ENCODE measurements at regions not wholly inside any gene's neighbourhood (a gene's known extent, or its start where the extent isn't known, plus 50 kb on each side); places are given as distances from the start of the nearest gene placed in this dataset.

DNA sequence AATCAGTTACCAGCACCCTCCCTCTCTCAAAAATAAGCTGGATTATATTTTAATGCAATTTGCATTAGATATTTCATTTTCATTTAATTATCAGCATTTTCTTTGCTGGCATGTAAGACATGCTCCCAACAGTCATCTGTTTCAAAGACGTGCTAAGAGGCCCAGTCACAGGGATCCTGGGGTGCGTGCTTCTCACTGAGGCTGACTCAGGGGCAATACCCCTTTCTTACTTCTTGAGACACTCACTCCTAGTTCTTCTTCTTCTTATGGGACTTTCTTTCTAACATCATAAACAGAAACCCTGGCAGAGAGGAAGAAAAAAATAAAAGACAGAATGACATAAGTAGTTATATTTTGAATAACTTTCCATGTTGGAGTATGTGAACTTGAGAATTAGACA is 372.1 kb upstream of the MEX3C start:
- TF ChIP-seq POLR2A (IDR thresholded peaks at IDR 0.05; ENCODE audit: low read length) (no peak), MAZ (IDR thresholded peaks at IDR 0.05; ENCODE audit: borderline replicate concordance, low read depth, low read length) (no peak)
- TF ChIP-seq, protein P1, sequence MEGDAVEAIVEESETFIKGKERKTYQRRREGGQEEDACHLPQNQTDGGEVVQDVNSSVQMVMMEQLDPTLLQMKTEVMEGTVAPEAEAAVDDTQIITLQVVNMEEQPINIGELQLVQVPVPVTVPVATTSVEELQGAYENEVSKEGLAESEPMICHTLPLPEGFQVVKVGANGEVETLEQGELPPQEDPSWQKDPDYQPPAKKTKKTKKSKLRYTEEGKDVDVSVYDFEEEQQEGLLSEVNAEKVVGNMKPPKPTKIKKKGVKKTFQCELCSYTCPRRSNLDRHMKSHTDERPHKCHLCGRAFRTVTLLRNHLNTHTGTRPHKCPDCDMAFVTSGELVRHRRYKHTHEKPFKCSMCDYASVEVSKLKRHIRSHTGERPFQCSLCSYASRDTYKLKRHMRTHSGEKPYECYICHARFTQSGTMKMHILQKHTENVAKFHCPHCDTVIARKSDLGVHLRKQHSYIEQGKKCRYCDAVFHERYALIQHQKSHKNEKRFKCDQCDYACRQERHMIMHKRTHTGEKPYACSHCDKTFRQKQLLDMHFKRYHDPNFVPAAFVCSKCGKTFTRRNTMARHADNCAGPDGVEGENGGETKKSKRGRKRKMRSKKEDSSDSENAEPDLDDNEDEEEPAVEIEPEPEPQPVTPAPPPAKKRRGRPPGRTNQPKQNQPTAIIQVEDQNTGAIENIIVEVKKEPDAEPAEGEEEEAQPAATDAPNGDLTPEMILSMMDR (IDR thresholded peaks at IDR 0.05): no peak
- TF ChIP-seq, protein P2, sequence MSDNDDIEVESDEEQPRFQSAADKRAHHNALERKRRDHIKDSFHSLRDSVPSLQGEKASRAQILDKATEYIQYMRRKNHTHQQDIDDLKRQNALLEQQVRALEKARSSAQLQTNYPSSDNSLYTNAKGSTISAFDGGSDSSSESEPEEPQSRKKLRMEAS (IDR thresholded peaks at IDR 0.05): no peak

Data from A549 (cell line).